ENCODE measurements at regions not wholly inside any gene's neighbourhood (a gene's known extent, or its start where the extent isn't known, plus 50 kb on each side); places are given as distances from the start of the nearest gene placed in this dataset.

- Histone ChIP-seq H3K9ac (ENCODE audit: low read length) (no peak overlapping the region), H3K27me3 (ENCODE audit: low read length) (peaks cover 64% of the 10 kb centered on the region), H3K36me3 (ENCODE audit: low read depth, low read length) (no peaks in the 10 kb centered on the region), H3K9me3 (ENCODE audit: low read length) (no peaks in the 10 kb centered on the region), H3K4me3 (ENCODE audit: low read length) (no peak overlapping the region), H3K4me2 (ENCODE audit: low read length) (no peak overlapping the region), H3K4me1 (ENCODE audit: insufficient read depth, low read length) (no peaks in the 10 kb centered on the region), H3F3A (ENCODE audit: low read length, unreplicated experiment) (no peaks in the 10 kb centered on the region), H2AFZ (ENCODE audit: low read length) (no peak overlapping the region), H4K20me1 (ENCODE audit: low read length) (no peaks in the 10 kb centered on the region), H3K27ac (ENCODE audit: low read length) (no peak overlapping the region), H3K79me2 (ENCODE audit: low read length) (no peaks in the 10 kb centered on the region), H3K9me2 (replicated peaks; ENCODE audit: low read length) (no peaks in the 10 kb centered on the region)
- TF ChIP-seq EZH2 (IDR thresholded peaks at IDR 0.05; ENCODE audit: low read length, unreplicated experiment) (no peak), CTCF (conservative IDR thresholded peaks at IDR 0.05; ENCODE audit: low read depth, low read length) (no peak)
- ChIA-PET CTCF (no interaction called here), POLR2A (ENCODE audit: unreplicated experiment) (no interaction called here)
- DNase-seq (no peak), ATAC-seq (0 out of 2 replicates have a peak, but pooled peaks have one; percentile 20)
- no TSS peak for BruUV-seq (replicated peaks)
- intact Hi-C loops (cut with micrococcal nuclease): no loop called here
Observed at GRCh38 chr7:131844369-131844768, 287.9 kb upstream of the PODXL start.

- intact Hi-C loops (cut with micrococcal nuclease): no loop called here
- Histone ChIP-seq H3K27ac (ENCODE audit: low read length) (no peak overlapping the region), H3K36me3 (ENCODE audit: low read depth, low read length) (no peaks in the 10 kb centered on the region), H2AFZ (ENCODE audit: low read length) (no peak overlapping the region), H4K20me1 (ENCODE audit: low read length) (no peaks in the 10 kb centered on the region), H3K9me2 (replicated peaks; ENCODE audit: low read length) (no peaks in the 10 kb centered on the region), H3K79me2 (ENCODE audit: low read length) (no peaks in the 10 kb centered on the region), H3K9ac (ENCODE audit: low read length) (no peak overlapping the region), H3K4me3 (ENCODE audit: low read length) (no peak overlapping the region), H3K4me2 (ENCODE audit: low read length) (no peak overlapping the region), H3F3A (ENCODE audit: low read length, unreplicated experiment) (no peaks in the 10 kb centered on the region), H3K4me1 (ENCODE audit: insufficient read depth, low read length) (no peaks in the 10 kb centered on the region), H3K27me3 (ENCODE audit: low read length) (peaks cover 64% of the 10 kb centered on the region), H3K9me3 (ENCODE audit: low read length) (no peaks in the 10 kb centered on the region)
- ChIA-PET CTCF (no interaction called here), POLR2A (ENCODE audit: unreplicated experiment) (no interaction called here)
- TF ChIP-seq EZH2phosphoT487 (IDR thresholded peaks at IDR 0.05; ENCODE audit: borderline replicate concordance, low read length) (no peak), EZH2 (IDR thresholded peaks at IDR 0.05; ENCODE audit: low read length, unreplicated experiment) (no peak), CTCF (conservative IDR thresholded peaks at IDR 0.05; ENCODE audit: low read depth, low read length) (no peak)
- ATAC-seq (no peak), DNase-seq (peak; percentile 19)
- BruUV-seq (replicated peaks): no TSS peak
Observed at GRCh38 chr7:131843898-131844331, 287.5 kb upstream of the PODXL start.

GRCh38 chr7:131839967-131840690 is 283.7 kb upstream of the PODXL start:
- Histone ChIP-seq H3K9ac (ENCODE audit: low read length) (no peak overlapping the region), H3K36me3 (ENCODE audit: low read depth, low read length) (no peaks in the 10 kb centered on the region), H3K4me3 (ENCODE audit: low read length) (no peak overlapping the region), H3K9me2 (replicated peaks; ENCODE audit: low read length) (no peaks in the 10 kb centered on the region), H2AFZ (ENCODE audit: low read length) (no peak overlapping the region), H3K27ac (ENCODE audit: low read length) (no peak overlapping the region), H3K79me2 (ENCODE audit: low read length) (no peaks in the 10 kb centered on the region), H3F3A (ENCODE audit: low read length, unreplicated experiment) (no peaks in the 10 kb centered on the region), H3K4me2 (ENCODE audit: low read length) (no peak overlapping the region), H3K27me3 (ENCODE audit: low read length) (peaks cover 77% of the 10 kb centered on the region), H3K4me1 (ENCODE audit: insufficient read depth, low read length) (no peaks in the 10 kb centered on the region), H3K9me3 (ENCODE audit: low read length) (no peaks in the 10 kb centered on the region), H4K20me1 (ENCODE audit: low read length) (no peaks in the 10 kb centered on the region)
- no TSS peak for BruUV-seq (replicated peaks)
- CTCF ChIA-PET: no interaction called here
- no peak for TF ChIP-seq CTCF (conservative IDR thresholded peaks at IDR 0.05; ENCODE audit: low read depth, low read length)
- DNase-seq (no peak), ATAC-seq (no peak)
- intact Hi-C loops (cut with micrococcal nuclease): no loop called here
- POLR2A ChIA-PET (ENCODE audit: unreplicated experiment): no interaction called here
